ENCODE measurements at regions not wholly inside any gene's neighbourhood (a gene's known extent, or its start where the extent isn't known, plus 50 kb on each side); places are given as distances from the start of the nearest gene placed in this dataset.

GRCh38 chr2:228796386-228796785 lies 474.7 kb downstream of the PID1 start:
- ChIA-PET POLR2A (no interaction called here), CTCF (no interaction called here)
- Histone ChIP-seq H3K27me3 (ENCODE audit: control insufficient read depth, insufficient read depth, low read length) (no peaks in the 10 kb centered on the region), H3K9me3 (ENCODE audit: control insufficient read depth, insufficient read depth, low read length) (peaks cover 2% of the 10 kb centered on the region; the same call in 1 of the 2 replicates), H3K27ac (ENCODE audit: low read depth, low read length) (no peak overlapping the region), H3K4me3 (ENCODE audit: low read depth, low read length) (no peak overlapping the region)
- no peak for DNase-seq (ENCODE audit: low read depth, low spot score)
- no peak for TF ChIP-seq CTCF (IDR thresholded peaks at IDR 0.05; ENCODE audit: low read depth, low read length)

- Histone ChIP-seq H3K4me3 (ENCODE audit: low read depth, low read length) (no peak overlapping the region), H3K27me3 (ENCODE audit: control insufficient read depth, insufficient read depth, low read length) (no peaks in the 10 kb centered on the region), H3K9me3 (ENCODE audit: control insufficient read depth, insufficient read depth, low read length) (peaks cover 2% of the 10 kb centered on the region; the same call in 1 of the 2 replicates), H3K27ac (ENCODE audit: low read depth, low read length) (no peak overlapping the region)
- ChIA-PET POLR2A (no interaction called here), CTCF (no interaction called here)
- TF ChIP-seq CTCF (IDR thresholded peaks at IDR 0.05; ENCODE audit: low read depth, low read length): no peak
- no peak for DNase-seq (ENCODE audit: low read depth, low spot score)
Observed at GRCh38 chr2:228793116-228793515, 478.0 kb downstream of the PID1 start.

- Histone ChIP-seq H3K4me3 (ENCODE audit: low read depth, low read length) (no peak overlapping the region), H3K27ac (ENCODE audit: low read depth, low read length) (no peak overlapping the region), H3K9me3 (ENCODE audit: control insufficient read depth, insufficient read depth, low read length) (peaks cover 5% of the 10 kb centered on the region; the same call in 1 of the 2 replicates), H3K27me3 (ENCODE audit: control insufficient read depth, insufficient read depth, low read length) (no peaks in the 10 kb centered on the region)
- POLR2A ChIA-PET: no interaction called here
- no peak for TF ChIP-seq CTCF (IDR thresholded peaks at IDR 0.05; ENCODE audit: low read depth, low read length)
- no peak for DNase-seq (ENCODE audit: low read depth, low spot score)
- CTCF ChIA-PET: no interaction called here
Observed at GRCh38 chr2:228786901-228787300, 484.2 kb downstream of the PID1 start.

- peaks cover 3% of the 10 kb centered on the region; the same call in 1 of the 2 replicates for H3K9me3 ChIP-seq (ENCODE audit: control insufficient read depth, insufficient read depth, low read length)
- DNase-seq (ENCODE audit: low read depth, low spot score): no peak
- TF ChIP-seq CTCF (IDR thresholded peaks at IDR 0.05; ENCODE audit: low read depth, low read length): no peak
- ChIA-PET CTCF (no interaction called here), POLR2A (no interaction called here)
- no peak overlapping the region for H3K4me3 ChIP-seq (ENCODE audit: low read depth, low read length)
- H3K27ac ChIP-seq (ENCODE audit: low read depth, low read length): no peak overlapping the region
- H3K27me3 ChIP-seq (ENCODE audit: control insufficient read depth, insufficient read depth, low read length): no peaks in the 10 kb centered on the region
Observed at GRCh38 chr2:228782281-228782680, 488.8 kb downstream of the PID1 start.

- no peaks in the 10 kb centered on the region for H3K9me3 ChIP-seq (ENCODE audit: control insufficient read depth, insufficient read depth, low read length)
- ChIA-PET POLR2A (no interaction called here), CTCF (no interaction called here)
- no peak for DNase-seq (ENCODE audit: low read depth, low spot score)
- no peak overlapping the region for H3K27ac ChIP-seq (ENCODE audit: low read depth, low read length)
- no peak for TF ChIP-seq CTCF (IDR thresholded peaks at IDR 0.05; ENCODE audit: low read depth, low read length)
- H3K4me3 ChIP-seq (ENCODE audit: low read depth, low read length): no peak overlapping the region
- H3K27me3 ChIP-seq (ENCODE audit: control insufficient read depth, insufficient read depth, low read length): no peaks in the 10 kb centered on the region
Observed at GRCh38 chr2:228777855-228778355, 493.2 kb downstream of the PID1 start.

Measured in AG04450 (cell line).